ENCODE measurements at regions not wholly inside any gene's neighbourhood (a gene's known extent, or its start where the extent isn't known, plus 50 kb on each side); places are given as distances from the start of the nearest gene placed in this dataset.

DNA sequence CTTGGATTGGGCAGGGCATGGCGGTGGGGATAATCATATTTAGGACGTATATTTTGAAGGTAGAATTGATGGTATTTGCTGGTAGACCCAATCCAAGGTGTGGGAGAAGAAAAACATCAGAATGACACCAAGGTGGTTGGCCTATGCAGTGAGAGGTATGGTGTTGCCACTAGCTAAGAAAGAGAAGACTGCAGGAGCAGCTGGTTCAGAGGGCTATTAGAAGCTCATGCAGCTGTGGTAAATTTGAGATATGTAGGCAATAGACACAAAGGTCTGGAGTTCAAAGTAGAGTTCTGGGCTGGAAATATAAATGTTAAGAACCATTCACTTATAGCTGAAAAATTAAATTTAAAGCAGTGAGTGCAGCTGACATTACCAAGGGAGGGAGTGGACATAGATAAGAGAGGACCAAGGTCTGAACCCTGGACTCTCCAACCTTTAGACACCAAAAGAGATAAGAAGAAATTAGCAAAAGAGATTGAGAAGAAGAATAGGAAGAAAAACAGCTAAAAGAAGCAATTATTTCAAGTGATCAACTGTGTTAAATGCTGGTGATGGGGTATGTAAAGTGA is 74.7 kb upstream of the FAM169A start:
- Histone ChIP-seq H3K79me2 (ENCODE audit: insufficient read depth, low read length) (no peaks in the 10 kb centered on the region), H3K9me3 (replicated peaks in 1 of 2; ENCODE audit: control insufficient read depth in 1 of 2, insufficient read depth in 1 of 2, low read length in 2 of 2) (no peaks in the 10 kb centered on the region), H3K36me3 (replicated peaks in 1 of 2; ENCODE audit: control insufficient read depth in 1 of 2, insufficient read depth in 2 of 2, low read length in 2 of 2) (no peaks in the 10 kb centered on the region), H2AFZ (ENCODE audit: insufficient read depth, low read depth, low read length, poor library complexity, severe bottlenecking) (no peak overlapping the region), H3K27me3 (ENCODE audit: control insufficient read depth in 2 of 2, insufficient read depth in 2 of 2, low read length in 2 of 2) (peaks cover 3 to 4% of the 10 kb centered on the region in 2 donors), H3K27ac (ENCODE audit: low read depth in 1 of 2, low read length in 2 of 2) (no peak overlapping the region), H4K20me1 (ENCODE audit: insufficient read depth, low read length) (no peaks in the 10 kb centered on the region), H3K4me2 (replicated peaks; ENCODE audit: extremely low read depth, low read length, poor library complexity, severe bottlenecking) (no peak overlapping the region), H3K4me1 (ENCODE audit: control insufficient read depth in 1 of 2, insufficient read depth in 2 of 2, low read length in 2 of 2) (no peaks in the 10 kb centered on the region), H3K9ac (ENCODE audit: insufficient read depth, low read length, poor library complexity, severe bottlenecking) (no peak overlapping the region), H3K4me3 (replicated peaks in 1 of 3; ENCODE audit: low read depth in 2 of 3, low read length in 3 of 3) (no peak overlapping the region)
- Mint-ChIP-seq H3K36me3 (no peaks in the 10 kb centered on the region), H3K9me3 (no peaks in the 10 kb centered on the region), H3K4me1 (no peaks in the 10 kb centered on the region), H3K27ac (no peak overlapping the region), H3K4me3 (no peak overlapping the region), H3K27me3 (ENCODE audit: low read depth in 3 of 3) (peaks cover 9 to 13% (median 10%) of the 10 kb centered on the region in 3 donors)
- TF ChIP-seq, protein P1, sequence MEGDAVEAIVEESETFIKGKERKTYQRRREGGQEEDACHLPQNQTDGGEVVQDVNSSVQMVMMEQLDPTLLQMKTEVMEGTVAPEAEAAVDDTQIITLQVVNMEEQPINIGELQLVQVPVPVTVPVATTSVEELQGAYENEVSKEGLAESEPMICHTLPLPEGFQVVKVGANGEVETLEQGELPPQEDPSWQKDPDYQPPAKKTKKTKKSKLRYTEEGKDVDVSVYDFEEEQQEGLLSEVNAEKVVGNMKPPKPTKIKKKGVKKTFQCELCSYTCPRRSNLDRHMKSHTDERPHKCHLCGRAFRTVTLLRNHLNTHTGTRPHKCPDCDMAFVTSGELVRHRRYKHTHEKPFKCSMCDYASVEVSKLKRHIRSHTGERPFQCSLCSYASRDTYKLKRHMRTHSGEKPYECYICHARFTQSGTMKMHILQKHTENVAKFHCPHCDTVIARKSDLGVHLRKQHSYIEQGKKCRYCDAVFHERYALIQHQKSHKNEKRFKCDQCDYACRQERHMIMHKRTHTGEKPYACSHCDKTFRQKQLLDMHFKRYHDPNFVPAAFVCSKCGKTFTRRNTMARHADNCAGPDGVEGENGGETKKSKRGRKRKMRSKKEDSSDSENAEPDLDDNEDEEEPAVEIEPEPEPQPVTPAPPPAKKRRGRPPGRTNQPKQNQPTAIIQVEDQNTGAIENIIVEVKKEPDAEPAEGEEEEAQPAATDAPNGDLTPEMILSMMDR (IDR thresholded peaks at IDR 0.05), result no peak
- intact Hi-C loops (cut with micrococcal nuclease), result no loop called here
- WGBS (ENCODE audit: insufficient coverage), result 92% methylated on average over 2 of the region's 2 CpGs
- DNase-seq, result no peak

DNA sequence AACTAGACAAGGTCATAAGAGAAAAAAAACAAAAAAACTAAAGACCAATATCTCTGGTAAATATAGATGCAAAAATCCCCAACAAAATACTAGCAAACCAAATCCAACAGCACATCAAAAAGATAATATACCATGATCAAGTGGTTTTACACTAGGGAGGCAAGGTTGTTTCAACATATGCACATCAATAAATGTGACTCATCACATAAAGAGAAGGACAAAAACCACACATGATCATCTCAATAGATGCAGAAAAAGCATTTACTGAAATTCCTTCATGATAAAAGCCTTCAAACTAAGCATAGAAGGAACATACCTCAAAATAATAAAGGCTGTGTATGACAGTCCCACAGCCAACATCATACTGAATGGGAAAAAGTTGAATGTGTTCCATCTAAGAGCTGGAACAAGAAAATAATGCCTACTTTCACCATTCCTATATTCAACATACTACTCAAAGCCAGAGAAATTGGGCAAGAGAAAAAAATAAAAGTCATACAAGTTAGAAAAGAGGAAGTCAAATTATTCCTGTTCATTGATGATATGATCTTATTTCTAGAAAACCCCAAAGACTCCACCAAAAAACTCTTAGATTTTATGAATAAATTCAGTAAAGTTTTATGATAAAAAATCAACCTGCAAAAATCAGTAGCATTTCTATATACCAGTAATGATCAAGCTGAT is 72.2 kb upstream of the FAM169A start:
- Histone ChIP-seq H3K27ac (ENCODE audit: low read depth in 1 of 2, low read length in 2 of 2) (no peak overlapping the region), H3K27me3 (ENCODE audit: control insufficient read depth in 2 of 2, insufficient read depth in 2 of 2, low read length in 2 of 2) (peaks cover 10 to 11% of the 10 kb centered on the region in 2 donors), H3K4me3 (replicated peaks in 1 of 3; ENCODE audit: low read depth in 2 of 3, low read length in 3 of 3) (no peak overlapping the region), H4K20me1 (ENCODE audit: insufficient read depth, low read length) (no peaks in the 10 kb centered on the region), H2AFZ (ENCODE audit: insufficient read depth, low read depth, low read length, poor library complexity, severe bottlenecking) (no peak overlapping the region), H3K79me2 (ENCODE audit: insufficient read depth, low read length) (no peaks in the 10 kb centered on the region), H3K4me1 (ENCODE audit: control insufficient read depth in 1 of 2, insufficient read depth in 2 of 2, low read length in 2 of 2) (peaks cover 0 to 8% of the 10 kb centered on the region in 2 donors), H3K4me2 (replicated peaks; ENCODE audit: extremely low read depth, low read length, poor library complexity, severe bottlenecking) (no peak overlapping the region), H3K9me3 (replicated peaks in 1 of 2; ENCODE audit: control insufficient read depth in 1 of 2, insufficient read depth in 1 of 2, low read length in 2 of 2) (no peaks in the 10 kb centered on the region), H3K9ac (ENCODE audit: insufficient read depth, low read length, poor library complexity, severe bottlenecking) (no peak overlapping the region), H3K36me3 (replicated peaks in 1 of 2; ENCODE audit: control insufficient read depth in 1 of 2, insufficient read depth in 2 of 2, low read length in 2 of 2) (no peaks in the 10 kb centered on the region)
- DNase-seq, result no peak
- Mint-ChIP-seq H3K27ac (peak overlapping the region in 1 of 7 donors; percentile 1), H3K9me3 (no peaks in the 10 kb centered on the region), H3K27me3 (ENCODE audit: low read depth in 3 of 3) (peaks cover 12 to 16% (median 13%) of the 10 kb centered on the region in 3 donors), H3K36me3 (no peaks in the 10 kb centered on the region), H3K4me1 (peaks cover 9% of the 10 kb centered on the region), H3K4me3 (no peak overlapping the region)
- TF ChIP-seq, protein P1 (IDR thresholded peaks at IDR 0.05), result no peak
- intact Hi-C loops (cut with micrococcal nuclease), result no loop called here
